ENCODE measurements at regions not wholly inside any gene's neighbourhood (a gene's known extent, or its start where the extent isn't known, plus 50 kb on each side); places are given as distances from the start of the nearest gene placed in this dataset.

DNA sequence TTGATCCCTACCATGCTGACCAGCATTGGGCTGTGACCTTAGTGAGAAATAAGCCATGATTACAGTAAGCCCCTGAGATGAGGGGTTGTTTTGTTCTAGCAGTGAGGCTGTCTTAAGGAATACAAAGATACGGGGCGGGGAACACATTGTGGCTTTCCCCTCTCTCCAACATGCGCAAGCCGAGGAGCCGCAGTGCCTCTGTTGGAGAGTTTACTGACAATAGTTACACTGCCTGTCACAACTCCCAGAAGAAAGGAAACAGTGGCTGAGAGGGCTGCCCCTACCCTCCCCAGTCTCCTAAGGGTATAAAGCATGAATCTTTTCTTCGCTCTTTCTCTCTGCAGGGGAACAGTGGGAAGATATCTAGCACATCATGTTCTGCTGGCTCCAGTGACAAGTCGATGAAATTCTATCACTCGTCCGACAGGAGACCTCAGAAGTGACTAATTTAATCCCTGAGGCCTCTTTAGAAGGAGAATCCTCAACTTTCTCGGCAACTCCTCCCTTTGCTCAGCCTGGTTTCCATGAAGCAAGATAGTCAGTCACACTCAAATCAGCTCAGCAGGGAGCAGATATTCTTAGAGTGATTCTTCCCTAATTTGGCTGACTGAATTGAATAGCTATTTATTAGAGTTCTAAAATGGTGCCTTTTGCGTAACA lies 409.0 kb upstream of the PROK2 start:
- Histone ChIP-seq H2AK5ac (ENCODE audit: insufficient read length, low read length) (no peak overlapping the region), H3K18ac (ENCODE audit: insufficient read length, low read depth, low read length) (no peak overlapping the region), H2BK12ac (ENCODE audit: insufficient read length, low read depth, low read length) (no peak overlapping the region), H3K79me1 (ENCODE audit: insufficient read depth, low read depth, low read length, poor library complexity, severe bottlenecking) (no peaks in the 10 kb centered on the region), H2BK20ac (ENCODE audit: low read depth, low read length, poor library complexity, severe bottlenecking) (no peak overlapping the region), H2AFZ (ENCODE audit: low read length) (no peak overlapping the region), H4K5ac (ENCODE audit: insufficient read length, low read depth, low read length) (no peak overlapping the region), H3K9ac (ENCODE audit: extremely low read depth, insufficient read length, low read length) (no peak overlapping the region), H2BK120ac (ENCODE audit: low read depth, low read length, poor library complexity, severe bottlenecking) (no peak overlapping the region), H3K9me3 (ENCODE audit: control insufficient read depth, low read depth, low read length) (no peaks in the 10 kb centered on the region), H4K91ac (ENCODE audit: insufficient read length, low read depth, low read length) (no peak overlapping the region), H4K8ac (replicated peaks; ENCODE audit: insufficient read length, low read depth, low read length) (no peak overlapping the region), H3K79me2 (ENCODE audit: insufficient read depth, low read length) (no peaks in the 10 kb centered on the region), H3K4ac (ENCODE audit: low read depth, low read length) (no peak overlapping the region), H2BK5ac (ENCODE audit: insufficient read length, low read length) (no peak overlapping the region), H3K23ac (ENCODE audit: insufficient read length, low read depth, low read length) (no peak overlapping the region), H3K4me1 (ENCODE audit: insufficient read depth, low read length) (no peaks in the 10 kb centered on the region), H3K27me3 (ENCODE audit: insufficient read depth, low read length) (no peaks in the 10 kb centered on the region), H3K56ac (ENCODE audit: insufficient read length, low read depth, low read length) (no peak overlapping the region), H2BK15ac (ENCODE audit: low read depth, low read length) (no peak overlapping the region), H3K27ac (ENCODE audit: insufficient read length, low read depth, low read length) (no peak overlapping the region), H3K14ac (ENCODE audit: insufficient read depth, low read length) (no peak overlapping the region), H3T11ph (ENCODE audit: low read length) (no peak overlapping the region), H4K20me1 (ENCODE audit: control insufficient read depth, insufficient read depth, insufficient read length) (no peaks in the 10 kb centered on the region), H3K23me2 (ENCODE audit: insufficient read length, low read depth, low read length, poor library complexity, severe bottlenecking) (no peaks in the 10 kb centered on the region), H3K4me2 (ENCODE audit: insufficient read depth, insufficient read length, low read length) (no peak overlapping the region)
- Mint-ChIP-seq H3K9me3 (peaks cover 3 to 7% of the 10 kb centered on the region in 2 experiments; a peak in 4 of 5 replicates), H3K27ac (no peak overlapping the region; a peak in 1 of 7 replicates), H3K36me3 (ENCODE audit: insufficient read depth in 1 of 3, low read depth in 3 of 3) (peaks cover 0 to 5% (median 4%) of the 10 kb centered on the region in 3 experiments; a peak in 1 of 7 replicates), H3K4me1 (peaks cover 11 to 18% of the 10 kb centered on the region in 2 experiments; a peak in 3 of 4 replicates), H3K4me3 (no peak overlapping the region), H3K27me3 (ENCODE audit: low read depth) (peaks cover 6% of the 10 kb centered on the region; the same call in 1 of the 2 replicates)
- no peak for DNase-seq
- TF ChIP-seq CTCF (conservative IDR thresholded peaks at IDR 0.05), result no peak
- no CpG with 5 or more reads among the region's 11 CpGs for WGBS (ENCODE audit: extremely low coverage, insufficient read length, low lambda C conversion rate)

All from H9 (cell line).